MM.1S (cell line): ENCODE measurements at regions not wholly inside any gene's neighbourhood (a gene's known extent, or its start where the extent isn't known, plus 50 kb on each side); places are given as distances from the start of the nearest gene placed in this dataset.

ENCODE experiments used
- DNase-seq: peaks from one replicate; pipeline ENCODE4 v3.0.0-alpha.2; 2015
- H2AFZ ChIP-seq: fragments of 300-600 bp; sonication (generic); 2 replicates; pipeline ENCODE4 v1.6.0; 2016; ENCODE audit warnings: antibody characterized with exemption, low read length
- H3F3A ChIP-seq: fragments of 300-600 bp; sonication (generic); 2 replicates; pipeline ENCODE4 v1.6.1; 2016; ENCODE audit warnings: mild to moderate bottlenecking, antibody characterized with exemption, low read length, moderate library complexity, mixed read lengths; ENCODE audit not compliant: insufficient read depth
- H3K27ac ChIP-seq: fragments of 300-600 bp; sonication (generic); 2 replicates; pipeline ENCODE4 v1.5.1; 2016; ENCODE audit warnings: mild to moderate bottlenecking, low read length
- H3K27me3 ChIP-seq: fragments of 300-600 bp; sonication (generic); replicated peaks from 2 replicates; pipeline ENCODE4 v1.6.0; 2016; ENCODE audit warnings: low read length; ENCODE audit not compliant: insufficient read depth
- H3K36me3 ChIP-seq: fragments of 300-600 bp; sonication (generic); replicated peaks from 2 replicates; pipeline ENCODE4 v1.6.1; 2016; ENCODE audit warnings: mild to moderate bottlenecking, low read length, mixed read lengths; ENCODE audit not compliant: insufficient read depth
- H3K4me1 ChIP-seq: fragments of 300-600 bp; sonication (generic); 2 replicates; pipeline ENCODE4 v1.6.1; 2016; ENCODE audit warnings: low read length, mixed read lengths
- H3K4me2 ChIP-seq: fragments of 300-600 bp; sonication (generic); 2 replicates; pipeline ENCODE4 v1.6.0; 2016; ENCODE audit warnings: low read depth, low read length
- H3K4me3 ChIP-seq: fragments of 300-600 bp; sonication (generic); 2 replicates; pipeline ENCODE4 v1.5.1; 2016; ENCODE audit warnings: low read length, mixed read lengths
- H3K79me2 ChIP-seq: fragments of 300-600 bp; sonication (generic); 2 replicates; pipeline ENCODE4 v1.6.1; 2016; ENCODE audit warnings: mixed run types, low read length, mixed read lengths
- H3K9ac ChIP-seq: fragments of 300-600 bp; sonication (generic); 2 replicates; pipeline ENCODE4 v1.6.1; 2016; ENCODE audit warnings: low read length, mixed read lengths
- H3K9me2 ChIP-seq: fragments of 300-600 bp; sonication (generic); replicated peaks from 2 replicates; pipeline ENCODE4 v1.6.1; 2016; ENCODE audit warnings: mild to moderate bottlenecking, low read length, mixed read lengths; ENCODE audit not compliant: insufficient read depth
- H3K9me3 ChIP-seq: fragments of 300-600 bp; sonication (generic); replicated peaks from 2 replicates; pipeline ENCODE4 v1.6.1; 2016; ENCODE audit warnings: mild to moderate bottlenecking, low read length, mixed read lengths; ENCODE audit not compliant: insufficient read depth
- H4K20me1 ChIP-seq: fragments of 300-600 bp; sonication (generic); 2 replicates; pipeline ENCODE4 v1.6.1; 2016; ENCODE audit warnings: mild to moderate bottlenecking, low read length, moderate library complexity, mixed read lengths; ENCODE audit not compliant: insufficient read depth
- EZH2 ChIP-seq: fragments of 300-600 bp; sonication (generic); optimal IDR thresholded peaks from 2 replicates; pipeline ENCODE3; 2017; ENCODE audit warnings: low read depth, mild to moderate bottlenecking, antibody characterized with exemption, low read length, mixed read lengths
- EZH2phosphoT487 ChIP-seq: fragments of 300-600 bp; sonication (generic); IDR thresholded peaks from 2 replicates; pipeline ENCODE4 v1.6.1; 2018; ENCODE audit warnings: antibody characterized with exemption, low read length
- TF ChIP-seq, protein P1 (sequence below): fragments of 300-600 bp; sonication (generic); IDR thresholded peaks from 2 replicates; pipeline ENCODE4 v1.5.1; 2016; ENCODE audit warnings: antibody characterized with exemption, low read length, mixed read lengths

DNA sequence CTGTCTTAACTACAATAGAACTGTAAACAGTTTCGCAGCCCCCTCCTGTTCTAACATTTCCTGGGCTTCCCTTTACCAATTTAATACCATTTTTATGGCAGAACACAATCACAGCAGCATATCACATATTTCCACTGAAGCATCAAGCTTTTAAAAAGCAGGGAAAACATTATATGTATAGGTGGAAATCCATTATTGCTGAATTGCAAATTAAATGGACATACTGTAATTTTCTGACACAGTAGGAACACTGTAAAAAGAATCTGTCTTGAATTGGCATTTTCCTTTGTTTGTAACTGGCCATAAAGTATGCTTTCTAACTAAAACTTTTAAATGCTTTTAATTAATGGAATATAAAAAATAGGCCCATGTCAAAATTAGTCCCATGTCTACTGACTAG, 1385.8 kb downstream of the SI start:
- H2AFZ ChIP-seq = no peak overlapping the region
- H3K79me2 ChIP-seq = no peaks in the 10 kb centered on the region
- TF ChIP-seq, protein P1, sequence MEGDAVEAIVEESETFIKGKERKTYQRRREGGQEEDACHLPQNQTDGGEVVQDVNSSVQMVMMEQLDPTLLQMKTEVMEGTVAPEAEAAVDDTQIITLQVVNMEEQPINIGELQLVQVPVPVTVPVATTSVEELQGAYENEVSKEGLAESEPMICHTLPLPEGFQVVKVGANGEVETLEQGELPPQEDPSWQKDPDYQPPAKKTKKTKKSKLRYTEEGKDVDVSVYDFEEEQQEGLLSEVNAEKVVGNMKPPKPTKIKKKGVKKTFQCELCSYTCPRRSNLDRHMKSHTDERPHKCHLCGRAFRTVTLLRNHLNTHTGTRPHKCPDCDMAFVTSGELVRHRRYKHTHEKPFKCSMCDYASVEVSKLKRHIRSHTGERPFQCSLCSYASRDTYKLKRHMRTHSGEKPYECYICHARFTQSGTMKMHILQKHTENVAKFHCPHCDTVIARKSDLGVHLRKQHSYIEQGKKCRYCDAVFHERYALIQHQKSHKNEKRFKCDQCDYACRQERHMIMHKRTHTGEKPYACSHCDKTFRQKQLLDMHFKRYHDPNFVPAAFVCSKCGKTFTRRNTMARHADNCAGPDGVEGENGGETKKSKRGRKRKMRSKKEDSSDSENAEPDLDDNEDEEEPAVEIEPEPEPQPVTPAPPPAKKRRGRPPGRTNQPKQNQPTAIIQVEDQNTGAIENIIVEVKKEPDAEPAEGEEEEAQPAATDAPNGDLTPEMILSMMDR = no peak
- no peak for TF ChIP-seq EZH2phosphoT487
- no peak for TF ChIP-seq EZH2
- no peaks in the 10 kb centered on the region for H3K4me1 ChIP-seq
- no peak overlapping the region for H3K9ac ChIP-seq
- no peak overlapping the region for H3K4me2 ChIP-seq
- no peaks in the 10 kb centered on the region for H3K9me3 ChIP-seq
- no peak for DNase-seq
- H3K27me3 ChIP-seq = no peaks in the 10 kb centered on the region
- no peak overlapping the region for H3K27ac ChIP-seq
- H3K4me3 ChIP-seq = no peak overlapping the region
- no peaks in the 10 kb centered on the region for H3F3A ChIP-seq
- no peaks in the 10 kb centered on the region for H3K36me3 ChIP-seq
- H3K9me2 ChIP-seq = no peaks in the 10 kb centered on the region
- H4K20me1 ChIP-seq = no peaks in the 10 kb centered on the region

DNA sequence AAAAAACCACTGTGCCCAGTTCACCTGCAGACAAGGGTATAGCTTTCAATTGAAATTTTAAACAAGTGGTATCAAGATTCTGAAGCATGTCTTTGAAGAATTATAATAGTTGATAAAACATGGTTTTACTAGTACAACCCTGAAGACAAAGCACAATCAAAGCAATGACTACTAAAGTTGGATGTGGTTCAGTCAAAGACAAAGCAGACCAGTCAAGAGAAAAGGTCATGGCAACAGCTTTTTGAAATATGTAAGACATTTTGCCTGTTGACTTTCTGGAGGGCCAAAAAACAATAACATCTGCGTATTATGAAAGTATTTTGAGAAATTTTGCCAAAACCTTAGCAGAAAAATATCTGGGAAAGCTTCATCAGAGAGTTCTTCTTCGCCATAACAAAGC, 1393.6 kb downstream of the SI start:
- Histone ChIP-seq H3K9me3 (no peaks in the 10 kb centered on the region), H3K4me1 (no peaks in the 10 kb centered on the region), H3K4me3 (no peak overlapping the region), H3K27ac (no peak overlapping the region), H3K79me2 (no peaks in the 10 kb centered on the region), H3K27me3 (no peaks in the 10 kb centered on the region), H3F3A (no peaks in the 10 kb centered on the region), H2AFZ (no peak overlapping the region), H3K4me2 (no peak overlapping the region), H4K20me1 (no peaks in the 10 kb centered on the region), H3K9me2 (no peaks in the 10 kb centered on the region), H3K9ac (no peak overlapping the region), H3K36me3 (no peaks in the 10 kb centered on the region)
- TF ChIP-seq EZH2 = no peak
- no peak for TF ChIP-seq EZH2phosphoT487
- TF ChIP-seq, protein P1 = no peak
- no peak for DNase-seq

DNA sequence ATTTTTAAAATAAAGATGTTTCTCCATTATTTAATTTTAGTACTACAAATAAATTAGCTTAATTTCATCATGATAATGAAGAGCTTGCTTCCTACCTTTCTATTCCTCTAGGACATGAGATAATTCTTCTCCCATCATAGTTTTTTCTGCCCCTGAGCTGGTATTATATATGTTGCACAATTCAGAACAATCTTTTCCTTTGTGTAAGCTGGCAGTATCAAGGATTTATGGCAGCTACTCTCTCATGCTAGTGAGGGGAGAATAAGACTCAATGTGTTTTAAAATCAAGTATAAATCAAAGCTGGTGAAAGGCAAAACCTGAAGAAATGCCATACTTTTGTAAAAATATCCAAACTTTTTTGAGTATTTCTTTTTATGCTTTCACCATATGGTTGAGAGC, 1405.3 kb downstream of the SI start:
- H4K20me1 ChIP-seq = no peaks in the 10 kb centered on the region
- no peak overlapping the region for H3K27ac ChIP-seq
- H3F3A ChIP-seq = no peaks in the 10 kb centered on the region
- H3K4me3 ChIP-seq = no peak overlapping the region
- no peaks in the 10 kb centered on the region for H3K4me1 ChIP-seq
- H3K79me2 ChIP-seq = no peaks in the 10 kb centered on the region
- no peak overlapping the region for H3K4me2 ChIP-seq
- no peak for DNase-seq
- no peak for TF ChIP-seq EZH2phosphoT487
- no peak for TF ChIP-seq EZH2
- TF ChIP-seq, protein P1 = no peak
- no peak overlapping the region for H2AFZ ChIP-seq
- H3K9me3 ChIP-seq = no peaks in the 10 kb centered on the region
- H3K9ac ChIP-seq = no peak overlapping the region
- H3K9me2 ChIP-seq = no peaks in the 10 kb centered on the region
- no peaks in the 10 kb centered on the region for H3K36me3 ChIP-seq
- no peaks in the 10 kb centered on the region for H3K27me3 ChIP-seq
